NCI-H1048 (cell line): ENCODE measurements at regions not wholly inside any gene's neighbourhood (a gene's known extent, or its start where the extent isn't known, plus 50 kb on each side); places are given as distances from the start of the nearest gene placed in this dataset.
"Not testable (repeated sequence)": the region's sequence is repeated elsewhere in the genome, so short reads cannot be mapped to it uniquely, and the experiment has no call there.

ENCODE experiments used
- DNase-seq: peaks from one replicate; lab custom pipeline; 2025; lab: John Stamatoyannopoulos, UW

DNA sequence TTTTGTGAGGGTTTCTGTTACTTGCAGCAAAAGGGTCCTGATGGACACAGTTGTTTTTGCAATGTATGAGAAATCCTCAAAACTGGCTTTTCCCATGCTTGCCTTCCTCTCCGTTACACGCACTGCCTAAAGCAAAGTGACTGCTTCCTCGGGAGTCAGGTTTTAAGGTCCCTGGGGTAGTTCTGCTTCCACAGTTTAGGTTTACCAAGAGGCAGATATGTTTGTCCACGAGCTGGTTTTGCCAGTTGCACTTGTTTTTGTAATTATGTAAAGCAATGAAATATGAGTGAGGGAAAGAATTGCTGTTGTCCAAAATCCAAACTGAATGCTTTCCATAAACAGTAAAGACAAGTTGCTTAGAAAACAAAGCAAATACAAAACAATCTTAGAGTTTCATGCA, 290.7 kb upstream of the AMIGO2 start:
- no peak for DNase-seq

DNA sequence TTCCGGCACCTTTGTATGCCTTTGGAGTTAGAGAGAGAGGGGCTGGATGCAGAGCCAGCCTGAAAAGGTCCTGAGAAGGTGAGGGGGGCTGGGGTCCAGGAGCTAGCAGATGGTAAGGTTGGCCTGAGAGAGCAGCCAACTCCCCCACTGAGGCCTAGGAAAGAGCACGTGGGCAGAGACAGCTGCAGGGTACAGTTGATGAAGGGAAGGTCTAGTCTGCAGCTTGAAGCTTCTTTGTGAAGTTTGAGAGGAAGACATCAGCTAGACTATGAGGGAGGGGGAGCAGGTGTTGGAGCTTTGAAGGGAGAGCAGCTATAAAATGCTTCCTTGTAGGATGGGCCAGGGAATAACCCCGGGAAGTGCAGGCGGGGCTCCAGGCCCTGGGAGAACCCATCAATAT, 289.3 kb upstream of the AMIGO2 start:
- DNase-seq = no peak

DNA sequence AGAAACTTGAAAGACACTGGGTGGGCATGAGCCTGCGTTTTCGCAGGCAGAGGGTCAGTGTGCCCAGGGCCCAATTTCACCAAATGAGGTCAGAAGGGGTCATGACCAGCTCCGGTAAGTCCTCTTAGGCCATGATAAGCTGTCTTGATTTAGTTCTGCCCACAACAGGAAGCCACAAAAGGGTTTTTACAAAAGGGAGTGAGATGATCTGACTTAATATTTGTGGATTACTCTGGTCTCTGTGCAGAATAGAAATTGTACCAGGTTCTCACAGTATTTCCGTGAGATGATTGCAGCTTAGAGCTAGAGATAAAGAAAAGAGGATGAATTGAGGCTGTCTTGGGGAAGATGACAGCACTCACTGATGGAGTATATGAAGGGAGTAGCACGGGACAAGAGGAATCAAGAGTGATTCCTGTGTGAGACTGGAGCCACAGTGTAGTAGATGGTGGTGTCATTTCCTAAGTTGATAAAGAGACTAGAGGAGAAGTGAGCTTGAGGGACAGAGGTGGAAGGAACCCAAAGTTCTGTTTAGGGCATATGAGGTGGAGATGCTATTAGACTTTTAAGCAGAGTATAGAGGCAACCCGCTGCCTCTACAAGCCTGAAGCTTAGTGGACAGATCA, 288.3 kb upstream of the AMIGO2 start:
- DNase-seq = no peak

DNA sequence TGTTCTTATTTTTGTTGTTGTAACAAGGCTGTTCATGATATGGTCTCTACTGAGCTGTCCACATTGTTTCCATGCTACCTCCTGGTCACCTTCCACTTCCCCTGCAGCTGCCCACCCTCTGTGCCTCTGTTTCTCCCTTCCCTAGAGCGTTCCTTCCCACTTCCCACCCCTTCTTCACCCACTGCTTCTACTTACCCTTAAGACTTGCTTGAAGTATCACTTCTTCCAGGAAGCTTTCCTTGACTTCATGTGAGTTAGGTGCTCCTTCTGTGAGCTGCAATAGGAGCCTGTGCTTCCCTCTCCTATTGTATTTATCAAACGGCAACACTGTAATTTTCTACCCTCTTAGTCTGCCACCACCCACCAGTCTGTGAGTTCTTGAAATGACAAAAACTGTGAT, 286.8 kb upstream of the AMIGO2 start:
- no peak for DNase-seq

DNA sequence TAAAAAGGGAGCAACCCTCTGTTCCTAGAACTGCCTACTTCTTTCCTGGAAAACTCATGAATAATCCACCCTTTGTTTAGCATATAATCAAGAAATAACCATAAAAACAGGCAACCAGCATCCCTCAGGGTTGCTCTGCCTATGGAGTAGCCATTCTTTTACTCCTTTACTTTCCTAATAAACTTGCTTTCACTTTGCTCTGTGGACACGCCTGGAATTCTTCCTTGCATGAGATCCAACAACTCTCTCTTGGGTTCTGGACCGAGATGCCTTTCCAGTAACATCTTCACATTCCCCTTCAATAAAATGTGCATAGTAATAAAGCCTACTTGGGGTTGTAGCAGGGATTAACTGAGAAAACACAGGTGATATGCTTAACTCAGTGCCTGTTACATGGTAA, 286.4 kb upstream of the AMIGO2 start:
- no peak for DNase-seq

DNA sequence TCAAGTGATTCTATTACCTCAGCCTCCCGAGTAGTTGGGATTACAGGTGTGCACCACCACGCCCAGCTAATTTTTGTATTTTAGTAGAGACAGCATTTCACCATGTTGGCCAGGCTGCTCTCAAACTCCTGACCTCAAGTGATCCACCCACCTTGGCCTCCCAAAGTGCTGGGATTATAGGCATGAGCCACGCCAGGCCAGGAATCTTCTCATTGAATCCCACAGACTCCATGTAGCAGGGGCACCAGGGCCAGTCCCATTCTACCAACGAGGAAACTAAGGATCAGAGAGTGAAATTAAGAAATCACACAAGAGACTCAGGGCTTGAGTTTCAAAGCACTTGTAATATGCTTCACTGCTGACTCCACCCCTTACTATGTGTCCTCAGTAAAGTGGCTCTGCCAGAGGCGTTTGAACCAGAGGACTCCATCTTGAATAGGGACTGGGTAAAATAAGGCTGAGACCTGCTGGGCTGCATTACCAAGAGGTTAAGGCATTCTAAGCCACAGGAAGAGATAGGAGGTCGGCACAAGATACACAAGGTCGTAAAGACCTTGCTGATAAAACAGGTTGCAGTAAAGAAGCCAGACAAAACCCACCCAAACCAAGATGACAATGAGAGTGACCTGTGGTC, 285.8 kb upstream of the AMIGO2 start:
- DNase-seq = not testable (repeated sequence)

DNA sequence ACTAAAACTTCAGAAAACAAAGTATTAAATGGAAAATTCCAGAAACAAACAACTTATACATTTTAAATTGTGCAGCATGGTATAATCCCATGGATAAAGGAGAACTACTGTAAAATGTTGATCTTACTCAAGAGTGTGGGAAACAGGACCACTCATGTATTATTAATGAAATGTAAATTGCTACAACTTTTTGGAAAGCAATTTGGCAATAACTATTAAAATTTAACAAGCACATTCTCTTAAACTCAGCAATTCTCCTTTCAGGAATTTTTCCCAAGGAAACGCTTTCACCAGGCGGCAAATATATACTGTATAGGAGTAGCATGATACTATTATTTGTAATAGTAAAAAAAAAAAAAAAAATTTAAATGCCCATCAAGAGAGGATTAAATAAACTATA, 284.5 kb upstream of the AMIGO2 start:
- no peak for DNase-seq

DNA sequence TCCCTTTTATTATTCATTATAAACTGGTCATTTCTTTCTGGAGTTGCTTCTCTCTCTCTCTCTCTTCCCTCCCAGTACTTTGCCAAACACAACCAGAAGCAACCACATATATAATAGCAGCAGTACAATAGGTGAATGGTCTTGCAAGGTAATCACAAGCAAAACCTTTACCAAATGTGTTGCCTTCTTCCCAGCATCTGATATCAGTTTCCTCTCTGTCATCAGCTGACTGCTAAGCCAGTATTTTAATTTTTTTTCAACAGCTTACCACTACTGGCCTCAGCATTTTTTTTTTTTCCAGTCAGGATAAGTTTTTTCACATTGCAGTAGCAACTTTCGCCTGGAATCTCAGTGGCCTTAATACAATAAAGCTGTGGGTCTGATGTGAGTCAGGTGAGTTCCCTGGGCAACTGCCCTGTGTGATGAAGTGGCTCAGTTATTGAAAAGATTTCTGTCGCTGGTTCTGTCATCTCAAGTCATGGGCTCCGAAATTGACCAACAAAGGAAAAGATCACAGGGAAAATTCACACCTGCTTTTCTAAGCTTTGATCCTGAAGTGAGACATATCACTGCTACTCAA, 282.5 kb upstream of the AMIGO2 start:
- DNase-seq = no peak

DNA sequence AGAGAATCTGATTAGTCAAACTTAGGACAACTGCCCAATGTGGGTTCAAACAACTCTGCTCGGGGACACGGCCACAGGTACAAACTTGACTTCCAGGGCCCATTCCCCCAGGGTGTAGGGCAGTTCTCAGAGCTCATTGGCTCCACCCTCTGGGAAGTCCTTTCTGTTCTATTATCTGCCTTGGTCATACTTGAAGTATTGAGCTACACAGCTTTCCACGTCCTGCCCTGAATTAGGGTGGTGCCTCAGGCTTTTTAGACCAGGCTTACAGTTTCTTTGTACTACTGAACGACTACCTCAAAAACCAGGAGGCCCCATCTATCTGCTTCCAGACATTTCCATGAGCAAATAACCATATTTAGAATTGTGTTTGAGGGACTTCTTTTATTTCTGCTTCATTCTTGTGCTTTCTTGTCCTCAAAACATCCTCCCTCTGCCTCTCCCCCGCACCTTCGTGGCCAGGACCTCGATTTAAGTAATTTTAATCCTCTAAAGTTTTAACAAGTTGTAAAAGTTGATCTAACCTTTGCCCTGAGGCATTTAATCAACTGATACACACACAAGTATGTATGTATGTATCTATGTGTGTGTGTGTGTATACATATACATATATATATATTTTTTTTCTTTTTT, 281.7 kb upstream of the AMIGO2 start:
- no peak for DNase-seq

DNA sequence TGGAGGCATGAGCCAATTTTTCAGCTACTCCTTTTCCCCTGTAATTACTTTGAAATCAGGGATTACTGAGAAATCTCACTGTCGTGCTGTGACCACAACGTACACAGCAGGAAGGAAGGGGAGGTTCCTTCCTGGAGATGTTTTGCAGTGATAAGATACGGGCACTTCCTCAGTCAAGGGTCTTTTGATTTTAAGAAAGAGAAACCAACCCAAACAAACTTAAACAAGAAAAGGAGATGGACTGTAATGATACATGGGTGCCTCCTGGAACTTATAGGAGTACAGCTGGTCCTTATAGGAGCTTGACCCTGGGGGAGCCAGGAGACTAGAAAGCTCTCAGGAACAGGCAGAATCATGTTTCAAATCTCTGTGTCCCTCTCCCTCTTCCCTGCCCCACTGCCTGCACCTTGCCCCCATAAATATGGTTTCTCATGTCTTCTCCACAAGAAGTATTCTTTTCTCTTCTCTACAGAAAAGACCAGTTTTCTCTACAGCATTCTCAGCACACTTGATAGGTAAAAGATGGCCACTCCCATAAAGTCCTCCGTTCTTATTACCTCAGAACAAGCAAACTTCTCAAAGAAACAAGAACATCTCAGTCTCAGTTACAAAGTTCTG, 281.1 kb upstream of the AMIGO2 start:
- DNase-seq = no peak

DNA sequence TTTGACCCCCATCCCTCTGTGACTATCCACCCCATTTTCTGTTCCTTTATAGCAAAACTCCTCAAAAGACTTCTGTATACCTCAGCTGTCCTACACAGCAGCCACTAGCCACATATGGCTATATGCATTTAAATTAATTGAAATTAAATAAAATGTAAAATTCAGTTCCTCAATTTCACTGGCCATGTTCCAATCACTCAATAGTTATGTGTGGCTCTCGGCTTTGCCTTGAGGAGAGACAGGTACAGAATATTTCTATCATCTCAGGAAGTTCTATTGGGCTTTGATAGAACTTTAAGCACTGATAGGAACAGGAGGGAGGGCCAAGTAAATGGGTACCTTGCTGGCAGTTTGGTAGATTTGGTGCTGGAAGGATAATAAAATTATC, 280.3 kb upstream of the AMIGO2 start:
- no peak for DNase-seq

DNA sequence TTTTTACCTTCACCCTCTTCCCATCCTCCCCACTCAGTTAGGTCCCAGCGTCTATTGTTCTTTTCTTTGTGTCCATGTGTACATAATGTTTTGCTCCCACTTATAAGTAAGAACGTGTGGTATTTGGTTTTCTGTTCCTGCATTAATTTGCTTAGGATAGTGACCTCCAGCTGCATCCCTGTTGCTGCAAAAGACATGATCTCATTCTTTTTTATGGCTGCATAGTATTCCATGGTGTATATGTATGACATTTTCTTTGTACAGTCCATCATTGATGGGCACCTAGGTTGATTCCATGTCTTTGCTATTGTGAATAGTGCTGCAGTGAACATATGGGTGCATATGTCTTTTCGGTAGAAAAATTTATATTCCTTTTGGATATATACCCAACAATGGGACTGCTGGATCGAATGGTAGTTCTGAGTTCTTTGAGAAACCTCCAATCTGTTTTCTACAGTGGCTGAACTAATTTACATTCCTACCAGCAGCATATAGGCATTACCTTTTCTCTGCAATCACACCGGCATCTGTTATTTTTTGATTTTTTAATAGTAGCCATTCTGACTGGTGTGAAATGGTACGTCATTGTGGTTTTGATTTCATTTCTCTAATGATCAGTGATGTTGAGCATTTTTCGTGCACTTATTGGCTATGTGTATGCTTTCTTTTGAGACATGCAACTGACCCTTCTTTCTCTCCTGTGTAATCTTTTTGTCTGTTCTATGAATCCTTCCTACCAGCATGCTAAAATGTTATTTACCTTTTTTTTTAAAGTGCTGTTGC, 279.7 kb upstream of the AMIGO2 start:
- DNase-seq = no peak

DNA sequence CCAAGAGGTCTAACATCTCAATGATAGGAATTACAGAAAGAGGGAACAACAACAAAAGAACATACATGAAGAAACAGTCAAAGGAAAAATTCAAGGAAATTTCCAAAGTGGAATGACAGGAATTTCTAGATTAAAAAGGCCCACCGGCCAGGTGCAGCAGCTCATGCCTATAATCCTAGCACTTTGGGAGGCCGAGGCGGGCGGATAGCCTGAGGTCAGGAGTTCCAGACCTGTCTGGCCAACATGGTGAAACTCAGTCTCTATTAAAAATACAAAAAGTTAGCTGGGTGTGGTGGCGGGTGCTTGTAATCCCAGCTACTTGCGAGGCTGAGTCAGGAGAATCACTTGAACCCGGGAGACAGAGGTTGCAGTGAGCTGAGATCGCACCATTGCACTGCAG, 277.2 kb upstream of the AMIGO2 start:
- not testable (repeated sequence) for DNase-seq

DNA sequence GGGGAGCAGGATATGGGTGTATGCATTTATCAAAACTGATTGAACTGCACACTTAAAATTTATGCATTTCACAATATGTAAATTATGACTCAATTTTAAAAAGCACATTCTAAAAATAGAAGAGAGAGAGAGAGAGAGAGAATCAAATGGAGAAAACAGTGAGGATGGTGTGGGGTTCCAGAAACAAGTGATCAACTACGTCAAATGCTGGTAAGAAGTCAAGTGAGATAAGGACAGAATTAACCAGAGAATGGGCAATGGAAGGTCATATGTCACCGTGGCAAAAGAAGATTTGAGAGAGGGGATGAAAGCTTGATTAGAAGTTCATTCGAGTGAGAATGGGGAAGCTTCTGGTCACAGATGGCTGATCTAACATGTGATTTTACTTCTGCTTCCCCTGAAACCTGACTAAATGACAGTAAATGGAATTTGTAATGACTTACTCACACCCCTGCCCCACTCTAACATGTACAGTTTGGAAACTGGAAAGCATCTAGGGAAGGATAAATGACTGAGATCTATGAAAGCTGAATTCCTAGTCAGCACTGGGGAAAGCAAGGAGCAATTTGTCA, 276.5 kb upstream of the AMIGO2 start:
- DNase-seq = no peak

DNA sequence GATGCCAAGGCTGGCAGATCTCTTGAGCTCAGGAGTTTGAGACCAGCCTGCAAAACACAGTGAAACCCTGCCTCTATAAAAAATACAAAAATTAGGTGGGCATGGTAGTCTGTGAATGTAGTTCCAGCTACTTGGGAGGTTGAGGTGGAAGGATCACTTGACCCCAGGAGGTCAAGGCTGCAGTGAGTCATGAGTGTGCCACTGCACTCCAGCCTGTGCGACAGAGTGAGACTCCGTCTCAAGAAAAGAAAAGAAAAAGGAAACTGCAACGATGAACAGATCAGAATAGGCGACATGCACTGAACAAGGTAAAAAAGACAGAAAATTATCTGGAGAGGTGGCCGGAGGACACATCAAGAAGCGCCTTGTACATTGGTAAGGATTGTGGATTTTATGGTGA, 273.7 kb upstream of the AMIGO2 start:
- DNase-seq = no peak

DNA sequence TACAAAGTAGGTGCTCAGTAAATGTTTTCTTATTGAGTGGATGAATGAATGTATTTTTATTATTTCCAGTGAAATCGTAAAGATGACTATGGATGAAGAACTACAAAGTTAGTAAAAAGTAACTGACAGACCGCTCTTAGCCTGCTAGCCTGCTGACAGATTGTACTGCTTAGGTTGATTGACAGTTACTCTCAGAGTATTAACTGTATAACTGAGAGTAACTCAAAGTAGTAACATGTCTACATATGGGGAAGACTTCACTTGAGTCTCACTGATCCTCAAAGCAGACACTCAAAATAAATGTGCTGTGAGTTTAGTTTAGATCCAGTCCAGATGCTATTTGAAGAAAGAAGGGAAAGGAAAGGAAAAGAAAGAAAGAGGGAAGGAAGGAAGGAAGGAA, 272.3 kb upstream of the AMIGO2 start:
- no peak for DNase-seq

DNA sequence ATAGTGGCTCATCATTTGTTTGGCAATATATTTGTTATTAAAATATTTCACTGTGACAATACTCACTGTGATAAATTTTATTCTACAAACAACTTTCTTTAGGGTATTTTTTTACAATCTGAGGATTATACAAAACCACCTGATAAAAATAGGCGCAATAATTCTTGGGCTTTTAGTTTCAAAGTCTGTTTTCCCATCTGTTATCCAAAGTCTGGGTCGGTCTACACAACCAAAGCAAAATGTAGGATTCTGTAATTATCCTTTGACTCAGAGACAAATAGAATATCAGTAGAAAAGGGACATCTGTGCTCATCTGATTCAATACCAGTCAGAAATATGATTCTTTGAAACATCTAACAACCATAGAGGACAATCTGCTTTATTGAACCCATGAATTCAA, 271.8 kb upstream of the AMIGO2 start:
- no peak for DNase-seq

DNA sequence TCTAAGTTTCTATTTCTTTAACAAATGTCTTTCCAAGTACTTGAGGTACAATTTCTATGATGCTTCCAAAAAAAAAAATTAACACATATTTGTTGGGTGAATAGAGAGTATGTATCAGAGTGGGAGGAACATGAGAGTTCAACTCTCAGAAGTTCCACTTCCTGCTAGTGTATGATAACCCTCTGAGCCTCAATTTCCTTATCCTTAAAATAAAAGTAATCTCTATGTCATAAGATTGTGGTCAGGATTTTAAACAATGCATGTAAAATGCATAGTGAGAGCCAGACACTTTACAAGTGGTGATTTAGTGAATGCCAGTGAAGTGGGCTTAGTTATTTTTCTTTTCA, 270.3 kb upstream of the AMIGO2 start:
- DNase-seq = no peak

DNA sequence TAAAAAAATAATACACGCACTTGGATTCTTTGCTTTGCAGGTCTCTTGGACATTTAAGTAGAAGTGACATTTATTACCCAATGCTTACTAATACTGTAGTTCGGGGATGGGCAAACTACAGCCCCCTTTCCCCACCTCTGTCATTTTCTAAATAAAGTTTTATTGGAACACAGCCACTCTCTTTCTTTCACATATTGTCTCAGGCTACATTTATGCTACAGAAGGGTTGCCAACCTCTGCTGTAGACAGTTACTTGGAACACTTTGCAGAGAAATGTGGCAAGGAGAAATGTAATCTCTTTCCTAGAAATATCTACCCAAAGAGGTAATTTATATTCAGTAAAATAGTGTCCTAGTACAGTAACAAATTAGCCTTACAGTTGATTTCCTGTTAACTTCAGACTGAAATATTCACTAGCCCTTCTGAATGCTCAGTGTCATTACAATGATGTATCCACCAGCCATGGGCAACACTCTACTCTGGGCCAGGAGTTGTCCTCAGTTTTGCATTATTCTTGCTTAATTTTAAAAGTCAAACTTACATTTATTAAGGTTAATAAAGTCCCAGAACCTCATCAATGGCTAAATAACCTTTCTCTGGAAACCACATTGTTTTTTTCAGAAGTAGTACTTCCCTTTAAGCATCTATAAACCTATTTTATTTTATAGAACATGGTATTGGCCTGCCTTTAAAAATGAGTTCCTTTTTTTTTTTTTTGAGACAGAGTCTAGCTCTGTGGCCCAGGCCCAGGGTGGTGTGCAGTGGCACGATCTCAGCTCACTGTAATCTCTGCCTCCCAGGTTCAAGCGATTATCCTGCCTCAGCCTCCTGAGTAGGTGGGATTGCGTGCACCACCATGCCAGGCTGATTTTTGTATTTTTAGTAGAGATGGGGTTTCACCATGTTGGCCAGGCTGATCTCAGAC, 269.6 kb upstream of the AMIGO2 start:
- DNase-seq = no peak

DNA sequence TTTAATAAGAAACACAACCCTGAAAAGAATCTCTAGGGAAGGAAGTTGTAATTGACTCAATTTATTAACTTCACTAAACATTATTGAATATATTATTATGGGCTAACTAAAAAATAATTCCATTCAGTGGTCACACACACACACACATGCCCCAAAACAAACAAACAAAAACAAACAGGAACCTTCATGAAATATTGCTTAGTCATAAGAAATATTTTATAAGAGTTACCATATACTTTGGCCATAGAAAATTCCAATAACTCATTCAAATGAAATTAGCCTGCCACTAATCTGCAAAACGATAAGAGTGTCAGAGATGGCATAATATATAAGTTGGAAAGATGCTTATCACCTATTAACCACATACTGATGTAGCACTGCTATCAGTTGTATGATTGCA, 268.4 kb upstream of the AMIGO2 start:
- DNase-seq = no peak
